ENCODE measurements at regions not wholly inside any gene's neighbourhood (a gene's known extent, or its start where the extent isn't known, plus 50 kb on each side); places are given as distances from the start of the nearest gene placed in this dataset.
A peak's percentile ranks its signal among the peaks of the same experiment; 100 is the strongest.

DNA sequence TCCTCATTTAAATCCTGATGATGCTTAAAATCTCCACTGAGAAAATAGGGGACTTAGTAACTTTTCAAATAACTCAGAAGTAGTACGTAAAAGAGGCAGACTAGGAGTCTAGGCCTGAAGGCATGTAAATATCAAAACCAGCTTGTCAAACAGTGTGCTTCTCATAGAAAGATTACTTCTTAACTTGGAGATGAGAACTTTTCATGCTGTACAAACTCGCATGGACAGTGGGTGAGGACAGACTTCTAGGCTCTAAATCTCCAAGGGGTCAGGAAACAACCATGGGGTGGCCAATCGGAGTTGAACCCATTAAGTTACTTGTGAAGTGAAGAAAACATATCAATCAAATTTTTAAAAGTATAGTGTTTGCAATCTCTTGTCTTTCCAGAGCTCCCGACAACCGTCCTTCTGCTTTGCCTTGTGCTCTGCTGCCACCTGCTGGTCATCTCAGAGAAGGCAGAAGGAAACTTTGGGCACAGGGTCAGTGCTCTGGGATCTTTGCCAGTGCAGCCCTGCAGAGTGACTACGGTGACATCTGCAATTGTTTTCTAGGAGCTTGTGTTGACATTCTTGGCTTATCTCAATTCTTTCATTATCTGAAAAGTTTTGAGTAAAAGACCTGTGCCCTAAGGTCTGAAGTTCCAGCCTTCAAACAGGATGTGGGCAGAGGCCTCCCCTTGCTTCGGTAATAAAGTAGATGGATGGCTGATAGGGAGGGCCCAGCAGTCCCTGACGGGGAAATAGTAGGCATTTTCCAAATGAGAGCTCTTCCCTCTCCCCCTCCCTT lies 105.1 kb upstream of the PDE4B start:
- DNase-seq: peak; percentile 78

DNA sequence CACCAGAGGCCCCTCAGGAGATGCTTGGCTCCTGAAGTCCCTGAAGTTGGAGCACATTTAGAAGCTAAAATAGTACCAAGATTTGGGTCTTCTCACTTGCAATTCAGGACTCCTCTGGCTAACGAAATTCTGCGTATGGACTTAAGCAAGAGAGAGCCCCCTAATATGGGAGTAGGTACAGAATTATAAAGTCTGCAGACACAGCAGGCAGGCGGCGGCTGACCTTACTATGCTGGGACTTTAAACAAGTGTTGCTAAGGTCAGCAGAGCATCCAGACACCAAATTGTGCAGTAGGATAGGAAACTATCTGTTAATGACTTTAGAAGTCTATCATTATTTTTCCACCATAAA lies 104.5 kb upstream of the PDE4B start:
- DNase-seq: no peak

DNA sequence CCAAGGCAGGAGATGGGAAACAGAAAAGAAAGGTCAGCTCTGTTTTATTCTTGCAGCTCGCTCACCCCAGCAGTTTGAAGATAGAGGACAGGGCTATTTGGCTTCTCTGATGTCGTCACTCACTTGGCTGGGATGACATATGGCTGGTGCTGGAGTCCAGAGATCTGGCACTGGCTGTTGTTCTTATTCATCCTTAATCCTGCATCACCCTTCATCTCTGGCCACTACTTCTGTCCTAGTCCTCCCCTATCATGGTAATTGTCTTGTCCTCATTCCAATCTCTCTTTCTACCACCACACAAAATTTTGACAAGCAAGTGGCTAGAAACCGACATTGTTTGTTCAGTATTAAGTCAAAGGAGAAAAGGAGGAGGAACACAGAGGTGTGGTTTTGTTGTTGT lies 103.8 kb upstream of the PDE4B start:
- DNase-seq: no peak

DNA sequence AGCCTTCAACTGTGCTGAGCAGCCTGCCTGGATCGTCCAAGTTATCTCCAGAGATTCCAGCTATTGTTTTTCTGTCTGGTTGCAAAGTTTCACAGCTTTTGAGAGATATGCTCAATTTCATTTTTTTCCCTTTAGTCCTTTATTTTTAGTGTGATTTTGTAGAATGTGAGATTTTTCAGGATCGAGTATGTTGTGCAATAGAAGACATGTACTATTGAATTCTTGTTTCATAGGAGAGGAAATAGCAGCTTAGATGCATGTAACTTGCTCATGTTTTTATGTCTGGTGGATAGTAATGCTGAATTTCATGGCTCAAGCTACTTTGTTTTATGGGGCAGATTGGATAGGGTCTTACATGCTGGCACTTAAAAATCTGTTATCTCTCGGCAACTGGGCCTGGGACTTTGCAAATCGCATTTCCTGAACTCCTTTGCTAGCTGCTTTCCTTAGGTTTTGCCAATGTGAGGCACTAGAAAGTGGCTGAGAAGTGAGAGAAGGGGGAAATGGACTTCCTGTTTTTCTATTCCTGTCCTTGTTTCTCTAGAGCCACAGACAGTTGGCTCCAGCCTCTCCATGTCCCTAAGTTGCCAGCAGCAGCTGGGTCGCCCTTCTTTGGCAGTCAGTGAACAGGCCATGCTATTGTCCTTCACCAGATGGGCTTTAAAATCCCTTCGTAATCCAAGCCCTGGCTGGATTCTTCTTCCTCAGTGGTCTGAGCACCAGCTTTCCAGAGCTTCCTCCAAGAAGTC lies 101.4 kb upstream of the PDE4B start:
- DNase-seq: no peak

DNA sequence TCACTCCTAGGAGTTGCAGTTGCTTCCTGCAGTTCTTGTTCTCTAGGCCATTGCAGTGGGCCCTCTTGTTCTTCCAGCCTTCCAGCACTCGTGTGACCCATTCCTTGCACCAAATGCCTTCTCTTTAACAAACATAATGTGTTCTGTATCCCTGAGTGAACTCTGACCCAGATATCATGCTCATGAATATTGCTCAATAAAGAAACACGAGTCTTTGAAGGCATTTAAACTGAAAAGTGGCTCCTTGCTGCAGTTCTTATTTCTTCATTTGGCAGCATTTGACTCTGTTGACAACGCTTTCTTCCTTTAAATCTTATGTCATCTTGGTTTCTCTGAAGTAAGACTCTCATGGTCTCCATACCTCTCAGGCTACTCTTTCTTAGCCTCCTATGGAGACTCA lies 100.7 kb upstream of the PDE4B start:
- no peak for DNase-seq

DNA sequence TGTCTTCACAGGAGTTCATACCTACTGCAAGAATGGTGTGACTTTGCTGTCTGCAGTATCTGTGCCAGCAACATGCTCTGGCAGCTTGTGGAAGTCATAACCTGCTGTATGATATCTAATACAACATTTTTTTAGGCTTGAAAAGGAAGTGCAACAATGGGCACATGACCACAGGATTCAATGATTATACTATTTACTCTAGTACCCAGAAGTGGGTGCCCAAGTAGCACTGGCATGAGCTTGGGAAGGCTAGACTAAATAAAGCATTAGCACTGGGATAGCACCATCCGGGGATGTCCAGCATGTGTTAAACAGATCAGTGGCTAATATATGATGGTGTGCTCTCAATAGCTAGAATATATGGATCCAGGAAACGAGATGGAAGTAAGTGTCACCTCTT lies 98.6 kb upstream of the PDE4B start:
- no peak for DNase-seq

DNA sequence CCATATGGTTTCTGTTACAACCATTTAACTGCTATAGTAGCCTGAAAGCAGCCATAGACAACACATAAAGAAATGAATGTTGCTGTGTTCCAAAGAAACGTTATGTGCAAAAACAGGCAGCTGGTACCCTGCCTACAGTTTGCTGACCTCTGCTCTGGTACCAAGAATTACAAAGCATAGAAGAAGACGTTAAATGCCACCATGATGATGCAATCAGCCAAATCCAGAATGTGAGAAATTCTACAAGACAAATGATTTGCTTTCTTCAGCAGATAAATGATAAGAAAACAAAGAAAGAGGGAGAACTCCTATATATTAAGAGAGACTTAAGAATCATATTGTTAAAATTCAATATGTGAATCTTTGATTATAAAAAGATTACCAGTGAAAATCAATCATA lies 97.8 kb upstream of the PDE4B start:
- DNase-seq: no peak

DNA sequence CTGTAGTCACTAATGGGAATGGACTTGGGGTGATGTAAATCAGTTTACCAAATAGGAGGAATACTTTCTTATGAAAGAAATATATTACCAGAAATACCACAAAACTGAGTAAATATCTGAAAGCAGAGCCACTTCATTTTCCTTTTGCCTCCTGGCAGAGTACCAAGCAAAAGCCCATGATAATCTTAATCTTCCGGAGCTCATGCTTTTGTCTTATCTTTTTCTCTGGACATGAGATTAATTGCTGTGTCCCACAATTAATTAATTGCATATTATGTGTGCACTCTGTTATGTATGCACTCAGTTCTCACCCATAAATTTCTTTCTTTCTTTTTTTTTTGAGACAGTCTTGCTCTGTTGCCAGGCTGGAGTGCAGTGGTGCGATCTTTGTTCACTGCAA lies 94.1 kb upstream of the PDE4B start:
- DNase-seq: no peak

DNA sequence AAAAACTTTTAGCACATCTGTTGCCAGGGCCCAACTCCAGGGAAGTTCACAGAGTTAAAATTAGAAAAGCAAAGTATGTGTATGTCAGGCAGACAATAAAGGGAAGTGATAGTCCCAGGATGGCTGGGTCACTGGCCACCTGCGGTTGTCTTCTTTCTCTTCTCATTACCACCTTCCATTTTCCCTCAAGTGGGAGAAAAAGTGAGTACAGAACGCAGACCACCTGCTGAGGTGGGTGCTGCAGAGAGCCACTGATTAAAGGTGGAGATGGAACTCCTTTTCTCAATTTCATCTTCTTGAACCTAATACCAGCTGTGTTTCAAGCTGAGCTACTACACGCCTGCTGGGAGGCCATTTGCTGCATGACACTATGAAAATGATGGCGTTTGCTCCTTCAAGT lies 88.8 kb upstream of the PDE4B start:
- DNase-seq: no peak

DNA sequence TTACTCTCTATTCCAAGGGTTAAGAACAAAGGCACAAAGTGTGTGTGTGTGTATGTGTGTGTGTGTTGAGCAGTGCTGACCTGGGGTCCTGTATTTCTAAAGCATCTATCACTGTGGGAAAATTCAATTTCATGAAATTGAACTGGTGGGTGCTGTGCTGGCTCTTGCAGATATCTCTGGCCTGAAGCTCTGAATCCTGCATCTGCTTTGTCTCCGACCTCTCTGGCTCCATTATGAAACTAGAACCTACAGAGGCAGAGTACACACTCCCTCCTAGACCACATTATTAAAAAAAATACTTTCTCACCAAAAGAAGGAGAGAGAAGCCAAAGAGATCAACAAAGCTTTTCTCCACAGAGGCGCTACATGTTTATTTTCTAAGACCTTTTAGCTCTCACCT lies 88.4 kb upstream of the PDE4B start:
- DNase-seq: no peak

DNA sequence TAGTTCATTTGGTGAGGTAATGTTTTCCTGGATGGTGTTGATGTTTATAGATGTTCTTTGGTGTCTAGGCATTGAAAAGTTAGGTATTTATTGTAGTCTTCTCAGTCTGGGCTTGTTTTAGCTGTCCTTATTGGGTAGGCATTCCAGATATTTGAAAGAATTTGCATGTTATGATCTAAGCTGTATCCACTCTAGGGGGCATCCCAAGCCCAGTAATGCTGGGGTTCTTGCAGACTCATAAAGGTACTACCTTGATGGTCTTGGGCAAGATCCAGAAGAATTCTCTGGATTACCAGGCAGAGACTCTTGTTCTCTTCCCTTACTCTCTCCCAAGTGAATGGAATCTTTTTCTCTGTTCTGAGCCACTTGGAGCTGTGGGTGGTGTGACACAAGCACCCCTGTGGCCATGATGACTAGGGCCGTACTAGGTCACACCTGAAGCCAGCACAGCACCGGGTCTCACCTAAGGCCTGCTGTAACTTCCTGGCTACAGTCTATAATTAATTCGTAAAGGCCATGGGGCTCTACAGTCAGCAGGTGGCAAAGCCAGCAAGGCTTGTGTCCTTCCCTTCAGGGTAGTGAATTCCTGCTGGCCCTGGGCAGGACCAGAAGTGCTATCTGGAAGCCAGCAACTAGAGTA lies 74.8 kb upstream of the PDE4B start:
- DNase-seq: no peak

DNA sequence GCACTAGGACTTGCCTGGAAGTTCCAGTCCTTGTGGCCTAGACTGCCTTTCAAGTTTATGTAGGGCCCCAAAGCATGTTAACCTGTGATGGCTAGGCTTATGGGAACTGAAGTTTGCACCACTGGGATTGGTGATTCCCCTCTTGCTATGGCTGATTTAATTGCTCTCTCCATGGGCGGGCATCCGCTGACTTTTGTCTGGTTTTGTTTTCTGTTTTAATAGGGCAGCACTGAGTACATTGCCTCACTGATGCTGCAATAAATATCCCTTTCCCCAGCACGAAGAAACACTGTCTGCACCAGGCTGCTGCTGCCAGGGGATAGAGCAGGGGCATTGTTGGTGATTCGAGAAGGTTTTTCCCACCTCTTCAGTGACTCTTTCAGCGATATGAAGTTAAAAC lies 73.3 kb upstream of the PDE4B start:
- no peak for DNase-seq

DNA sequence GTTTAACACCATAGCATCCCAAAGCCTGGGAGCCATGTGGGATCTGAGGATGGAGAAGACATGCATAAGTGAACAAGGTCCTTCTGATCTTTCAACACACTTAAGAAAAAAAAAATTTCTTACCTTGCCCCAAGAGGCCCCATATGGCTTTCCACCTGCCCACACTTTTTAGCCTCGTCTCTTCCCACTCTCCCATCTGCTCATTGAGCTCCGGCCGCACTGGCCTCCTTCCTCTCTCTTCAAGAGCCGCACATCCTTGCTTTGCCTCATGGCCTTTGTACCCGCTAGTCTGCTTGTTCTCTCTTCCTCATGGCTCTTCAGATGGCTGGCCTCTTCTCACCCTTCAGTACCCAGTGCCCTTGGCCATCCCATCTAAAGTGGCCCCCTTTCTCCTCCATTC lies 70.2 kb upstream of the PDE4B start:
- no peak for DNase-seq

DNA sequence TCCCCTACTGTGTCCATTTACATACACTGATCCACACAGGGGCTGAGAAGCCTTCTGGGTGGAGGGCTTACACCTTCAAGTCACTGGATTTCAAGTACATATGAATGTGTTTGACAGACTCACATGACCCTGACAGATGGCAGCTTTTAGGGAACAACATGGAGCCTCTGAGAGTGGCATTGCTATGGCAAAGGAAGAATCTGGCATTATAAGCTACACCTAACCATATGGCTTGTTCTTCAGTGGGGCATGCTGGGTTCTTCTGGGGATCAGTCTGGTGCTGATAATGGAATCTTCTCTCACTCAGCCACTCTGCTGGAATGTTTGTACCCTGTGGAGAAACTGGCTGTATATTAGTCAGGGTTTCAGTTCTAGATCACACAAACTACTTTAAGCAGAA lies 68.5 kb upstream of the PDE4B start:
- no peak for DNase-seq

DNA sequence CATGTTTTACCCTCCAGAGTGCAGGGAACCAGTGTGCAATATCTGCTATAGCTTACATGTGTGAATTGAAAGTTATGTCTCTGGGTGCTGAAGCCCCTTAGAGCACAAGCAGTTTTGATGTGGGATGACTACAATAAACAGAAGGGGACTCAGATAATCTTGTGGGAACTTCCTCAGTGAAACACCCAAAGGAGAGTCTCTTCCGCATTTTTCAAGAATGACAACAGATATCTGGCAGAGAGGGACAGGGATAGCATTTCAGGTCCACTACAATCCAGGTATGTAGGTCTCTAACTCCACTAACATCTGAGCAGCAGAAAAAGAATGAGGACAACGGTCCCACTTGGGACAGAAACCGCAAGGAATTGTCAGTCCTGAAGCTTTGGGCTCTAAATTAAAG lies 67.6 kb upstream of the PDE4B start:
- no peak for DNase-seq

DNA sequence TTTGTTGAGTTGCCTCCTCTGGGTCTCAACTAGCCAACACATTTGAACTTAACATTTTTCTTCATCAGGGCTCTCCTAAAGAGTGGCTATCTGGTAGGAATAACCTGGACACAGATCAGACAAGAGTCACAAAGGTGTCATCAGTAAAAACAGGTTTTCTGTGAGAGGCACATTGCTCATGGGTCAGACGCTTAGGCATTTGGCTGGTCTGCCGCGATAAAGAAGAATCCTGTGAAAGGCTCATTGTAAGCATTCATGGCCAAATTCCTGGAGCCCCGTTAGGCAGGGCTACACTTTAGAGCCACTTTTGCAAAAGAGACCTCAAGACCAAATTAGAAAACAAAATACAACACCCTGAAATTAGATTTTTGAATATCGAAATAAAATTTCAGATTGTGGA lies 64.2 kb upstream of the PDE4B start:
- DNase-seq: no peak

DNA sequence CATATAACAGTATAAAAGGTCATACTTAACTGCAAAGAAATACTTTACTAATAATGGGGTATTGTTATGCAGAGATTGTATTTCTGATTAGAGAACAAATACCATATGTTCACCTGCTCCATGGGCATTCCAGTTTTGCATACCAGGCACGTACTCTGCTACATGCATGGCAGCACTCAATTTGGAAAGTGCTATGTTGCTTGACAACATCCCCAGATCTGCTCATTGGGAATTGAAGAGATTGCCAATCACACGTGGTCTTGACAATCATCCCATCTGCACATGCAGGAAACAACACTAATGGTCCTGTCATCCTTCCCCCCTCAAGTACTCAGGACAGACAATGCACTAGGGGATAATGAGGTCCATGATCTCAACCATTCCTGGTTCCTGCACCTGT lies 63.4 kb upstream of the PDE4B start:
- DNase-seq: no peak

DNA sequence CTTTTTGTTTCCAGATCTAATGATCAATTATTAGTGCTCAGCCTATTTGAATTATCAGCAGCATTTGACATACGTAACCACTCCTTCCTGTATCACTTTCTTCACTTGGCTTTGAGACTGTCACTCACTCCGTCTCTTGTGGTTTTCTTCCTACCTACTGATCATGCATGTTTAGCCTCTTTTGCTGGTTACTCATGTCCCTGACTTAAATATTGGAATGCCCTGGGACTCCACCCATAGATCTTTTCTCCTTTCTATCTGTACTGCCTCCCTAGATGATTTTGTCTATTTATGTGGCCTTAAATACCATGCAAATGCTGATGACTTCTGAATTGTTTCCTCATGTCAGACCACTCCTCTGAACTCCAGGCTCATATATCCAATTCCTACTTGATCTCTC lies 57.7 kb upstream of the PDE4B start:
- no peak for DNase-seq

DNA sequence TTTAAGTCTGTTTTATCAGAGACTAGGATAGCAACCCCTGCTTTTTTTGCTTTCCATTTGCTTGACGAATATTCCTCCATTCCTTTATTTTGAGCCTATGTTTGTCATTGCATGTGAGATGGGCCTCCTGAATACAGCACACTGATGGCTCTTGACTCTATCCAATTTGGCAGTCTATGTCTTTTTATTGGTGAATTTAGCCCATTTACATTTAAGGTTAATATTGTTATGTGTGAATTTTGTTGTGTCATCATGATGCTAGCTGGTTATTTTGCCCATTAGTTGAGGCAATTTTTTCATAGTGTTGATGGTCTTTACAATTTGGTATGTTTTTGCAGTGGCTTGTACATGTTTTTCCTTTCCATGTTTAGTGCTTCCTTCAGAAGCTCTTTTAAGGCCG lies 50.7 kb upstream of the PDE4B start:
- no peak for DNase-seq
